GM12872 (cell line): ENCODE measurements at regions not wholly inside any gene's neighbourhood (a gene's known extent, or its start where the extent isn't known, plus 50 kb on each side); places are given as distances from the start of the nearest gene placed in this dataset.

Experiments
- CTCF ChIP-seq: IDR thresholded peaks from 3 replicates; pipeline ENCODE4 v1.5.1; 2011; ENCODE audit warnings: low read depth, mild to moderate bottlenecking, low read length, moderate library complexity; ENCODE audit not compliant: insufficient read depth

- TF ChIP-seq CTCF = no peak
Observed at GRCh38 chr2:7867867-7868266, 814.0 kb upstream of the ID2 start.

DNA sequence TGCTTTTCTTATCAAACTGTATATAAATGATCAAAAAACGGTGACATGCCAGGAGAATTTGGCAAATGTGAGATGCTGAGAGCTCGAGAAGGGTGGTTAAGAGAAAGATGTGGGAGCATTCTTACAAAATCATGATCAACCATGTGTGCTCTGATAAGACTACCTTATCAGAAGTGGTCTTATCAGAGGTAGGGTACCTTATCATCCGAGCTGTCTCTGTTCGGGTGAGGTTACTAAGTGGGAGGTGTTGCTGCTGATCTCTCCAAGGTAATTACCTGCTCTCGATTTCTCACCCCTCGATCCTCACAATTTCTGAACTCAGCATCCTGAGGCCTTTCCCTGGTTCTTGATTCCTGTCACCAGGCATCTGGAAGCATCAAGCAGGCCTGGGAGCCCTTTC is 813.0 kb upstream of the ID2 start:
- no peak for TF ChIP-seq CTCF

DNA sequence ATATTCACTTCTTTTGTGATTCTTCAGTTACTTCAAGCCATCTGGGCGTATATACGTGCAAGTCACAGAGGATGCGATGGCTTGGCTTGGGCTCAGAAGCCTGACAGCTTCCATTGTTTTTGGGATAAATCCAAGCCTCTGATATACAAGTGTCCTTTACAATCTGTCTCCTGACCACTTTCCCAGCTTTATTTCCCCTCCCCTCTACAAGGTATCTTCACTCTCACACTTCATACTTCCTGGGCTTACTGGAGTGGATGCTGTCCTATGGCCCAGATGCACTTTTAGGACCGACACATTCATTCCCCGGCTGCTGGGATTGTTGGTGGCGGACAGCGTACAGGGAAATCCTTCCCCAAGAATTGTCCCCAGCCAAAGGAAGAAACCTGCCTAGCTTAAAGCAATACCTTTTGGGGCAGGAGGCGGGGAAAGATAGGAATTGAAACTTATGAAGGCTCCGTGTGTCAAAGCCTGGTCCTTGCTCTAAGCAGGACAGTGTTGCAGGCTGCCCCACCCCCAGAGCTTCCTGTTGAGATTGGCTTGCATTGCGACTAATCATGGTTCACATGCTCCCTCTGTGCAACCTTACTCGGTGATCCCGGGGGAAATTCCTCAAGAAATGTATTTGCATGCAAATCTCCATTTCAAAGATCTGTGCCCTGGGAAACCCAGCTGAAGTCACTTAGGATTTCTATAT is 802.9 kb upstream of the ID2 start:
- TF ChIP-seq CTCF = no peak

- no peak for TF ChIP-seq CTCF
Observed at GRCh38 chr2:7879483-7879835, 802.4 kb upstream of the ID2 start.

DNA sequence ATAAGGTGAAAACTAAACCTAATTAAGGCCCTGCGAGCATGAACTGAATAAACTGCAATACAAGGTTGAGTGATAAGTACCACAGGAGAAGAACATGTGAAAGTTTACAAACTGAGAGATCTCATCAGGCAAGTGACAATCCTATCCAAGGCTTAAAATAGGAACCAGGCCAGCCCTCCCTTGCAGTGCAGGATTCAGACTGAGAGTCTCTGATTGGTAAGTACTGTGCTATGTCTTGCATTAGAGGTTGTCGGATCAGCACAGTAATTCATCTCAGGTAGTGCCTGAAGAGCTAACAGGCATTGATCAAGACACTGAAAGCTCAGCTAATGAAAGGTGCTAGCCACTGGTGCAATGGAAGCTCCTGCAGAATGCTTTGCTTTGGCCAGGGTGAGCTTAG is 801.7 kb upstream of the ID2 start:
- TF ChIP-seq CTCF = no peak

DNA sequence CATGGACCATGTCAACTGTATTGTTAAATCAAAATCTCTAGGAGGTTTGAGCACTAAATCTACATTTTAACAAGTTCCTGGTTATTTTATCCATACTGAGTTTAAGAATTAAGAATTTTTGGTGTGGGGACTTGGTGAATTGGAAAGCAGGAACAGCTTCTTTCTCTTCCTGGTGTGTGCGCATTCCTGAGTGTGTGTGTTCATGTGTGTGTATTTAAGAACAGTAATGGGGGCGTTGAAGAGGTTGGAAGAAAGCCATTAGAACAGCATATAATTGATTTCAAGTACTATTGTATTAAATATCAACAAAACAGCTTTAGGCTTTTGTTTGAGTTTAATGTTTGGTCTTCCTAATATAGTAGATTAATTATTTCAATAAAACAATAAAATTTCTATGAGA is 801.3 kb upstream of the ID2 start:
- TF ChIP-seq CTCF = no peak

- no peak for TF ChIP-seq CTCF
Observed at GRCh38 chr2:7881063-7881462, 800.8 kb upstream of the ID2 start.

DNA sequence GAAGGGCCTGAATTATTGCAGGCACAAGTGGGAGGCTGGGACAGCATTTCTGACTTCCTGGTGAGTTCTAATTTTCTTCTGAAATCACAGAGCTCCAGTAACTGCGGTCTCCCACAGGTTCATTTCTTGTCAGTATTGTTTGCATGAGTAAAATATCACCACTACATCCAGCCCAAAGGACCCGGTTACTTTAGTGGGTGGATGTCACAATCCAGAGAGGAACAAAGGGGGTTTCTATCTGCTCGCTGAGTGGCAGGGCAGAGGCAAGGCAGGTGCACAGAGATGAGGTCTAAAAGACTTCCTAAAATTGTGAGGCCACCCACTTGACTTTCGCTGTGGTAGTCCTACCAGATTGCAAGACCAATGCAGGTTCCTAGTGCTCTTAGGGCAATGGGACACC is 800.4 kb upstream of the ID2 start:
- TF ChIP-seq CTCF = no peak
